ENCODE measurements at regions not wholly inside any gene's neighbourhood (a gene's known extent, or its start where the extent isn't known, plus 50 kb on each side); places are given as distances from the start of the nearest gene placed in this dataset.

GRCh38 chr6:130524552-130524951 is 158.7 kb downstream of the TMEM200A start:
- DNase-seq (ENCODE audit: low read depth) = no peak
- TF ChIP-seq CTCF (conservative IDR thresholded peaks at IDR 0.05; ENCODE audit: control insufficient read depth, insufficient read depth, low read depth, low read length) = no peak
- H3K4me3 ChIP-seq (ENCODE audit: control insufficient read depth, low read depth, low read length) = no peak overlapping the region

GRCh38 chr6:130525408-130525807 is 159.6 kb downstream of the TMEM200A start:
- no peak overlapping the region for H3K4me3 ChIP-seq (ENCODE audit: control insufficient read depth, low read depth, low read length)
- TF ChIP-seq CTCF (conservative IDR thresholded peaks at IDR 0.05; ENCODE audit: control insufficient read depth, insufficient read depth, low read depth, low read length) = no peak
- no peak for DNase-seq (ENCODE audit: low read depth)

GRCh38 chr6:130526466-130526865 is 160.6 kb downstream of the TMEM200A start:
- H3K4me3 ChIP-seq (ENCODE audit: control insufficient read depth, low read depth, low read length) = no peak overlapping the region
- no peak for DNase-seq (ENCODE audit: low read depth)
- TF ChIP-seq CTCF (conservative IDR thresholded peaks at IDR 0.05; ENCODE audit: control insufficient read depth, insufficient read depth, low read depth, low read length) = no peak

- no peak for DNase-seq (ENCODE audit: low read depth)
- H3K4me3 ChIP-seq (ENCODE audit: control insufficient read depth, low read depth, low read length) = no peak overlapping the region
- no peak for TF ChIP-seq CTCF (conservative IDR thresholded peaks at IDR 0.05; ENCODE audit: control insufficient read depth, insufficient read depth, low read depth, low read length)
These were observed 161.4 kb downstream of the TMEM200A start for GRCh38 chr6:130527173-130527572.

GRCh38 chr6:130529569-130530149 is 163.8 kb downstream of the TMEM200A start:
- TF ChIP-seq CTCF (conservative IDR thresholded peaks at IDR 0.05; ENCODE audit: control insufficient read depth, insufficient read depth, low read depth, low read length) = no peak
- no peak overlapping the region for H3K4me3 ChIP-seq (ENCODE audit: control insufficient read depth, low read depth, low read length)
- DNase-seq (ENCODE audit: low read depth) = no peak

GRCh38 chr6:130534627-130535026 is 168.8 kb downstream of the TMEM200A start:
- DNase-seq (ENCODE audit: low read depth) = no peak
- no peak for TF ChIP-seq CTCF (conservative IDR thresholded peaks at IDR 0.05; ENCODE audit: control insufficient read depth, insufficient read depth, low read depth, low read length)
- no peak overlapping the region for H3K4me3 ChIP-seq (ENCODE audit: control insufficient read depth, low read depth, low read length)

- no peak overlapping the region for H3K4me3 ChIP-seq (ENCODE audit: control insufficient read depth, low read depth, low read length)
- no peak for DNase-seq (ENCODE audit: low read depth)
- no peak for TF ChIP-seq CTCF (conservative IDR thresholded peaks at IDR 0.05; ENCODE audit: control insufficient read depth, insufficient read depth, low read depth, low read length)
These were observed 169.4 kb downstream of the TMEM200A start for GRCh38 chr6:130535242-130535641.

Data from fibroblast of mammary gland (primary cell).